ENCODE measurements at regions not wholly inside any gene's neighbourhood (a gene's known extent, or its start where the extent isn't known, plus 50 kb on each side); places are given as distances from the start of the nearest gene placed in this dataset.

DNA sequence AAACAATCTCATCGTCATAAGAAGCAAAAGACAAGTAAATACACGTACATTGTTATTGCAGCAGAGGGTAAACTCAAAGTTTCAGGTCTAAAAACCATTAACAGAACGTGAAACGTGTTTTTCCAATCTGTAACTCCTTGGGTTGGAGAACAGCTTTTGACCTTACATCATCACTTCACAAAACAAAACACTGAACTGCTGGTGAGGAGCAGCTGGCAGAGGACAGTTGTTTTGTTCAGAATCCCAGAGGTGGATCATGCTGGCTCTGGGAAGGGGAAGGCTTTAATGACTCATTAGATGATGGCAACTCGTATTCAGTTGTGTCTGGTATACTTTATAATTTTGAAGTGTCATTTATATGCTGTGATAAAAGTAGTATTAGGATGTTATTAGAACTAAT lies 923.0 kb upstream of the CELF2 start:
- no peak for DNase-seq
- no peak overlapping the region for H2BK12ac ChIP-seq (ENCODE audit: low read length)
- no peak overlapping the region for H3K18ac ChIP-seq (ENCODE audit: low read length)
- no peaks in the 10 kb centered on the region for H3K27me3 ChIP-seq (ENCODE audit: insufficient read depth, low read length)
- no peak overlapping the region for H2AK5ac ChIP-seq (ENCODE audit: low read length)
- no peak overlapping the region for H4K8ac ChIP-seq (ENCODE audit: low read depth, low read length)
- H3K4ac ChIP-seq (ENCODE audit: low read depth, low read length) = no peak overlapping the region
- no peak overlapping the region for H3K4me2 ChIP-seq (ENCODE audit: low read length)
- H2BK5ac ChIP-seq (ENCODE audit: low read depth, low read length, poor library complexity) = no peak overlapping the region
- no peak overlapping the region for H3K23ac ChIP-seq (ENCODE audit: low read length)
- H4K12ac ChIP-seq (ENCODE audit: low read depth, low read length) = no peak overlapping the region
- no peak overlapping the region for H3K9ac ChIP-seq (ENCODE audit: low read length)
- no peak overlapping the region for H3K4me3 ChIP-seq (ENCODE audit: low read depth, low read length)
- H2AFZ ChIP-seq (ENCODE audit: insufficient read depth, low read length, poor library complexity) = no peak overlapping the region
- H3K79me1 ChIP-seq (ENCODE audit: low read length) = no peaks in the 10 kb centered on the region
- H2BK120ac ChIP-seq (ENCODE audit: insufficient read depth, low read length, poor library complexity) = no peak overlapping the region
- no peak overlapping the region for H3K27ac ChIP-seq (ENCODE audit: low read depth, low read length)
- no CpG with 5 or more reads among the region's 5 CpGs for WGBS (ENCODE audit: extremely low coverage, insufficient coverage, insufficient read length)
- no peaks in the 10 kb centered on the region for H3K79me2 ChIP-seq (ENCODE audit: control insufficient read depth, insufficient read depth, low read length, poor library complexity)
- no peak overlapping the region for H4K91ac ChIP-seq (ENCODE audit: low read depth, low read length)
- no peak overlapping the region for H3K14ac ChIP-seq (ENCODE audit: low read length)
- H3K36me3 ChIP-seq (ENCODE audit: control insufficient read depth in 1 of 2, insufficient read depth in 2 of 2, low read length in 2 of 2) = no peaks in the 10 kb centered on the region
- H3K4me1 ChIP-seq (ENCODE audit: control insufficient read depth in 1 of 2, insufficient read depth in 2 of 2, low read length in 2 of 2) = no peaks in the 10 kb centered on the region
- H3K9me3 ChIP-seq (ENCODE audit: insufficient read depth, low read depth, low read length) = no peaks in the 10 kb centered on the region

DNA sequence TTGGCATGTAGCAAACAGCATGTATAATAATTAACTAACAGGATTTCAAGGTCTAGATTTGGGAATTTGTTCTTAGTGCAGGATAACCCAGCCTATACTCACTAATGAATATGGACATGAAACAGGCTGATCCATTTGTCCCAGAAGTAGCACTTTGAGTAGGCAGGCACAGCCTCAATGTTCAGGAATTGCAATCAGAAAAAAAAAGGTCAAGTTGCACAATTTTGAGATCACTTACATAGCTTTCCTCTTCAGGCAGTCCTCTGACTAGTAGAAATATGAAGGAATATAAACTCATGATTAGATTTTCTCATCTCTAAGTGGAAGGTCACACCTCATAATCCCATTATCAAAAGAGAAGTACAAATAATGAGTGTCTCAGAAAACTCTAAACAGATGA lies 921.4 kb upstream of the CELF2 start:
- H2BK5ac ChIP-seq (ENCODE audit: low read depth, low read length, poor library complexity) = no peak overlapping the region
- no peaks in the 10 kb centered on the region for H3K4me1 ChIP-seq (ENCODE audit: control insufficient read depth in 1 of 2, insufficient read depth in 2 of 2, low read length in 2 of 2)
- no peak overlapping the region for H4K91ac ChIP-seq (ENCODE audit: low read depth, low read length)
- H2BK120ac ChIP-seq (ENCODE audit: insufficient read depth, low read length, poor library complexity) = no peak overlapping the region
- no peak overlapping the region for H3K18ac ChIP-seq (ENCODE audit: low read length)
- no peaks in the 10 kb centered on the region for H3K79me2 ChIP-seq (ENCODE audit: control insufficient read depth, insufficient read depth, low read length, poor library complexity)
- no peaks in the 10 kb centered on the region for H3K79me1 ChIP-seq (ENCODE audit: low read length)
- no peak overlapping the region for H3K23ac ChIP-seq (ENCODE audit: low read length)
- H3K4me2 ChIP-seq (ENCODE audit: low read length) = no peak overlapping the region
- H3K27ac ChIP-seq (ENCODE audit: low read depth, low read length) = no peak overlapping the region
- H2AFZ ChIP-seq (ENCODE audit: insufficient read depth, low read length, poor library complexity) = no peak overlapping the region
- no peak overlapping the region for H3K4me3 ChIP-seq (ENCODE audit: low read depth, low read length)
- no peak overlapping the region for H4K12ac ChIP-seq (ENCODE audit: low read depth, low read length)
- H3K27me3 ChIP-seq (ENCODE audit: insufficient read depth, low read length) = no peaks in the 10 kb centered on the region
- no peak for DNase-seq
- no peak overlapping the region for H3K9ac ChIP-seq (ENCODE audit: low read length)
- H3K36me3 ChIP-seq (ENCODE audit: control insufficient read depth in 1 of 2, insufficient read depth in 2 of 2, low read length in 2 of 2) = no peaks in the 10 kb centered on the region
- no peak overlapping the region for H3K14ac ChIP-seq (ENCODE audit: low read length)
- H2AK5ac ChIP-seq (ENCODE audit: low read length) = no peak overlapping the region
- no peak overlapping the region for H4K8ac ChIP-seq (ENCODE audit: low read depth, low read length)
- H3K4ac ChIP-seq (ENCODE audit: low read depth, low read length) = no peak overlapping the region
- no peak overlapping the region for H2BK12ac ChIP-seq (ENCODE audit: low read length)
- H3K9me3 ChIP-seq (ENCODE audit: insufficient read depth, low read depth, low read length) = no peaks in the 10 kb centered on the region

GRCh38 chr10:10096898-10097297 lies 920.8 kb upstream of the CELF2 start:
- no peak overlapping the region for H3K27ac ChIP-seq (ENCODE audit: low read depth, low read length)
- WGBS (ENCODE audit: extremely low coverage, insufficient coverage, insufficient read length) = no CpG with 5 or more reads among the region's 3 CpGs

DNA sequence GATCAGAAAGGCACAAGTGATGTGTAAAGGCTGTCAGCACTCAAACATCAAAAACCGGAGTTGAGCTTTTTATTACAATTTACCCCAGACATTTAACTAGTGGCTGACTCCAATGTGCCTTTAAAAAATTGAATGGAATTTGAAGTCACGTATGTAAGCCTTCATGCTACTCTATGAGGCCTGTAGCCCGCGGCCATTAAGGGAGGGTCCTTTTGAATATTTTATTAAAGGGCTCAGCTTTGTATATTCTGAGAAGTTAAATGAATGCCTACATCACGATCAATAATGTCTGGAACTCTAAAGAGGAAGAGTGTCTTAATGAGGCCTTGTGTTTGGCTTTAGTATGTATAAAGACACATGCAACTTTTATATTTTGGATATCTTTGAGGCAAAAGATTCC lies 916.6 kb upstream of the CELF2 start:
- no peak overlapping the region for H3K27ac ChIP-seq (ENCODE audit: low read depth, low read length)
- WGBS (ENCODE audit: extremely low coverage, insufficient coverage, insufficient read length) = no CpG with 5 or more reads among the region's 5 CpGs

More at GRCh38 chr10:10096898-10097297, 920.8 kb upstream of the CELF2 start:
- no peak overlapping the region for H3K23ac ChIP-seq (ENCODE audit: low read length)
- no peaks in the 10 kb centered on the region for H3K79me1 ChIP-seq (ENCODE audit: low read length)
- H2BK5ac ChIP-seq (ENCODE audit: low read depth, low read length, poor library complexity) = no peak overlapping the region
- no peaks in the 10 kb centered on the region for H3K4me1 ChIP-seq (ENCODE audit: control insufficient read depth in 1 of 2, insufficient read depth in 2 of 2, low read length in 2 of 2)
- no peak overlapping the region for H4K8ac ChIP-seq (ENCODE audit: low read depth, low read length)
- no peak overlapping the region for H3K9ac ChIP-seq (ENCODE audit: low read length)
- DNase-seq = no peak
- H3K4me3 ChIP-seq (ENCODE audit: low read depth, low read length) = no peak overlapping the region
- no peak overlapping the region for H4K12ac ChIP-seq (ENCODE audit: low read depth, low read length)
- H3K18ac ChIP-seq (ENCODE audit: low read length) = no peak overlapping the region
- H2BK12ac ChIP-seq (ENCODE audit: low read length) = no peak overlapping the region
- H3K27me3 ChIP-seq (ENCODE audit: insufficient read depth, low read length) = no peaks in the 10 kb centered on the region
- H2AK5ac ChIP-seq (ENCODE audit: low read length) = no peak overlapping the region
- no peak overlapping the region for H4K91ac ChIP-seq (ENCODE audit: low read depth, low read length)
- H3K79me2 ChIP-seq (ENCODE audit: control insufficient read depth, insufficient read depth, low read length, poor library complexity) = no peaks in the 10 kb centered on the region
- H2AFZ ChIP-seq (ENCODE audit: insufficient read depth, low read length, poor library complexity) = no peak overlapping the region
- H3K4me2 ChIP-seq (ENCODE audit: low read length) = no peak overlapping the region
- no peaks in the 10 kb centered on the region for H3K36me3 ChIP-seq (ENCODE audit: control insufficient read depth in 1 of 2, insufficient read depth in 2 of 2, low read length in 2 of 2)
- H3K14ac ChIP-seq (ENCODE audit: low read length) = no peak overlapping the region
- H2BK120ac ChIP-seq (ENCODE audit: insufficient read depth, low read length, poor library complexity) = no peak overlapping the region
- H3K9me3 ChIP-seq (ENCODE audit: insufficient read depth, low read depth, low read length) = no peaks in the 10 kb centered on the region
- H3K4ac ChIP-seq (ENCODE audit: low read depth, low read length) = no peak overlapping the region

More for the DNA sequence above, 916.6 kb upstream of the CELF2 start:
- no peak overlapping the region for H2BK12ac ChIP-seq (ENCODE audit: low read length)
- H4K91ac ChIP-seq (ENCODE audit: low read depth, low read length) = no peak overlapping the region
- H3K79me1 ChIP-seq (ENCODE audit: low read length) = no peaks in the 10 kb centered on the region
- H3K4me2 ChIP-seq (ENCODE audit: low read length) = no peak overlapping the region
- H2AK5ac ChIP-seq (ENCODE audit: low read length) = no peak overlapping the region
- H3K18ac ChIP-seq (ENCODE audit: low read length) = no peak overlapping the region
- no peak overlapping the region for H4K8ac ChIP-seq (ENCODE audit: low read depth, low read length)
- H3K4ac ChIP-seq (ENCODE audit: low read depth, low read length) = no peak overlapping the region
- H3K9ac ChIP-seq (ENCODE audit: low read length) = no peak overlapping the region
- no peak overlapping the region for H2BK5ac ChIP-seq (ENCODE audit: low read depth, low read length, poor library complexity)
- H3K27me3 ChIP-seq (ENCODE audit: insufficient read depth, low read length) = no peaks in the 10 kb centered on the region
- H3K4me3 ChIP-seq (ENCODE audit: low read depth, low read length) = no peak overlapping the region
- H3K23ac ChIP-seq (ENCODE audit: low read length) = no peak overlapping the region
- no peaks in the 10 kb centered on the region for H3K79me2 ChIP-seq (ENCODE audit: control insufficient read depth, insufficient read depth, low read length, poor library complexity)
- DNase-seq = no peak
- H4K12ac ChIP-seq (ENCODE audit: low read depth, low read length) = no peak overlapping the region
- no peak overlapping the region for H2AFZ ChIP-seq (ENCODE audit: insufficient read depth, low read length, poor library complexity)
- no peaks in the 10 kb centered on the region for H3K4me1 ChIP-seq (ENCODE audit: control insufficient read depth in 1 of 2, insufficient read depth in 2 of 2, low read length in 2 of 2)
- no peak overlapping the region for H2BK120ac ChIP-seq (ENCODE audit: insufficient read depth, low read length, poor library complexity)
- H3K9me3 ChIP-seq (ENCODE audit: insufficient read depth, low read depth, low read length) = no peaks in the 10 kb centered on the region
- no peak overlapping the region for H3K14ac ChIP-seq (ENCODE audit: low read length)
- H3K36me3 ChIP-seq (ENCODE audit: control insufficient read depth in 1 of 2, insufficient read depth in 2 of 2, low read length in 2 of 2) = no peaks in the 10 kb centered on the region
